Fibroblast of mammary gland (primary cell): ENCODE measurements at regions not wholly inside any gene's neighbourhood (a gene's known extent, or its start where the extent isn't known, plus 50 kb on each side); places are given as distances from the start of the nearest gene placed in this dataset.

Source experiments
- DNase-seq: peaks from one replicate; pipeline ENCODE4 v3.0.0-alpha.2; 2010; ENCODE audit warnings: low read depth
- H3K4me3 ChIP-seq: 2 replicates; pipeline ENCODE4 v1.5.1; 2011; ENCODE audit warnings: low read depth, mild to moderate bottlenecking, low read length, moderate library complexity; ENCODE audit not compliant: control insufficient read depth
- CTCF ChIP-seq: conservative IDR thresholded peaks from 2 replicates; pipeline ENCODE4 v1.5.1; 2011; ENCODE audit warnings: low read depth, low read length, inconsistent platforms; ENCODE audit not compliant: control insufficient read depth, insufficient read depth

- TF ChIP-seq CTCF = no peak
- no peak overlapping the region for H3K4me3 ChIP-seq
- no peak for DNase-seq
Measured at GRCh38 chrX:27404366-27404765, 58.8 kb downstream of the PPP4R3C start.

- no peak for TF ChIP-seq CTCF
- no peak for DNase-seq
- H3K4me3 ChIP-seq = no peak overlapping the region
Measured at GRCh38 chrX:27399146-27399456, 64.0 kb downstream of the PPP4R3C start.

- no peak for TF ChIP-seq CTCF
- no peak overlapping the region for H3K4me3 ChIP-seq
- DNase-seq = no peak
Measured at GRCh38 chrX:27391623-27392022, 71.5 kb downstream of the PPP4R3C start.

GRCh38 chrX:27381419-27381818 is 81.7 kb downstream of the PPP4R3C start:
- no peak overlapping the region for H3K4me3 ChIP-seq
- no peak for DNase-seq
- TF ChIP-seq CTCF = no peak

- no peak for DNase-seq
- TF ChIP-seq CTCF = no peak
- H3K4me3 ChIP-seq = no peak overlapping the region
Measured at GRCh38 chrX:27380163-27380845, 82.8 kb downstream of the PPP4R3C start.

GRCh38 chrX:27354021-27354420 is 109.1 kb downstream of the PPP4R3C start:
- no peak overlapping the region for H3K4me3 ChIP-seq
- no peak for TF ChIP-seq CTCF
- DNase-seq = no peak

GRCh38 chrX:27350476-27350875 is 112.7 kb downstream of the PPP4R3C start:
- no peak for DNase-seq
- TF ChIP-seq CTCF = no peak
- H3K4me3 ChIP-seq = no peak overlapping the region
